ENCODE measurements at regions not wholly inside any gene's neighbourhood (a gene's known extent, or its start where the extent isn't known, plus 50 kb on each side); places are given as distances from the start of the nearest gene placed in this dataset.

GRCh38 chr15:39113741-39114140 is 467.1 kb upstream of the THBS1 start:
- no peak for DNase-seq

- DNase-seq = no peak
These were observed 466.0 kb upstream of the THBS1 start for GRCh38 chr15:39114690-39115378.

- DNase-seq = no peak
These were observed 465.4 kb upstream of the THBS1 start for GRCh38 chr15:39115379-39116057.

GRCh38 chr15:39118510-39118909 is 462.4 kb upstream of the THBS1 start:
- DNase-seq = no peak

GRCh38 chr15:39124155-39124552 is 456.7 kb upstream of the THBS1 start:
- no peak for DNase-seq

GRCh38 chr15:39124553-39125171 is 456.2 kb upstream of the THBS1 start:
- no peak for DNase-seq

- no peak for DNase-seq
These were observed 455.7 kb upstream of the THBS1 start for GRCh38 chr15:39125226-39125625.

- DNase-seq = no peak
These were observed 455.0 kb upstream of the THBS1 start for GRCh38 chr15:39125904-39126303.

- no peak for DNase-seq
These were observed 453.6 kb upstream of the THBS1 start for GRCh38 chr15:39127151-39127790.

GRCh38 chr15:39127925-39128617 is 452.8 kb upstream of the THBS1 start:
- no peak for DNase-seq

- DNase-seq = no peak
These were observed 452.1 kb upstream of the THBS1 start for GRCh38 chr15:39128746-39129145.

GRCh38 chr15:39130556-39131379 is 450.1 kb upstream of the THBS1 start:
- no peak for DNase-seq

GRCh38 chr15:39131609-39132008 is 449.3 kb upstream of the THBS1 start:
- DNase-seq = no peak

GRCh38 chr15:39132070-39132469 is 448.8 kb upstream of the THBS1 start:
- DNase-seq = no peak

- DNase-seq = no peak
These were observed 447.8 kb upstream of the THBS1 start for GRCh38 chr15:39132954-39133600.

GRCh38 chr15:39134282-39134681 is 446.6 kb upstream of the THBS1 start:
- DNase-seq = no peak

- no peak for DNase-seq
These were observed 444.9 kb upstream of the THBS1 start for GRCh38 chr15:39135989-39136388.

GRCh38 chr15:39139431-39140059 is 441.3 kb upstream of the THBS1 start:
- DNase-seq = no peak

- no peak for DNase-seq
These were observed 440.7 kb upstream of the THBS1 start for GRCh38 chr15:39140060-39140604.

All from amygdala (tissue), 56 donors.